GM12878 (cell line): ENCODE measurements at regions not wholly inside any gene's neighbourhood (a gene's known extent, or its start where the extent isn't known, plus 50 kb on each side); places are given as distances from the start of the nearest gene placed in this dataset.

Experiments
- ATAC-seq: fragments of 200-7000 bp; cut with Tn5 transposase; 3 replicates; pipeline ENCODE4 v1.9.1; 2020; ENCODE audit warnings: mild to moderate bottlenecking, moderate library complexity
- BruUV-seq: library from RNA; stranded (reverse); fragments of 400-500 nt; replicated peaks from 2 replicates; lab custom pipeline; 2021; lab: Mats Ljungman, UMichigan
- CTCF ChIA-PET: fragments of 300-600 bp; sonication (Branson Sonifier 250); formaldehyde crosslinking; extraction: SDS; loops from one replicate; lab custom pipeline; 2021; ENCODE audit warnings: inconsistent platforms; lab: Yijun Ruan, JAX
- POLR2A ChIA-PET: fragments of 350-600 bp; formaldehyde crosslinking; extraction: SDS; loops from one replicate; lab custom pipeline; 2021; ENCODE audit warnings: inconsistent platforms; lab: Charles Lee
- RAD21 ChIA-PET: fragments of 300-600 bp; sonication (Branson Sonifier 250); formaldehyde crosslinking; loops from one replicate; lab custom pipeline; 2023; ENCODE audit warnings: antibody characterized with exemption; ENCODE audit not compliant: unreplicated experiment; lab: Charles Lee
- SMC1A ChIA-PET: fragments of 300-600 bp; sonication (Branson Sonifier 250); formaldehyde crosslinking; loops from one replicate; lab custom pipeline; 2023; ENCODE audit not compliant: unreplicated experiment, uncharacterized antibody; lab: Charles Lee
- DNase-seq: peaks from one replicate; pipeline ENCODE4 v3.0.0-alpha.2; 2011; ENCODE audit warnings: low read depth, low spot score
- FAIRE-seq: peaks from 3 replicates; lab custom pipeline; 2011; peaks lifted over from hg19 to GRCh38; lab: Jason Lieb, UNC
- H2AFZ ChIP-seq: 2 replicates; pipeline ENCODE4 v1.6.0; 2011; ENCODE audit warnings: low read depth, low read length, control low read depth; ENCODE audit not compliant: control insufficient read depth
- H3K27ac ChIP-seq: 2 replicates; pipeline ENCODE4 v1.5.1; 2011; ENCODE audit warnings: control low read depth; ENCODE audit not compliant: control insufficient read depth, insufficient read depth
- H3K27me3 ChIP-seq, 2 experiments: replicated peaks in 1 of 2; 2 replicates each; pipeline versions ENCODE4 v1.6.0 to v1.6.1; 2011; ENCODE audit warnings: low read length in 1 of 2; ENCODE audit not compliant: control insufficient read depth in 2 of 2, insufficient read depth in 2 of 2
- H3K36me3 ChIP-seq, 2 experiments: 2 replicates each; pipeline ENCODE4 v1.5.1; 2011; ENCODE audit warnings: low read length in 1 of 2; ENCODE audit not compliant: control insufficient read depth in 2 of 2, insufficient read depth in 2 of 2
- H3K4me1 ChIP-seq: 2 replicates; pipeline ENCODE4 v1.6.1; 2011; ENCODE audit warnings: mild to moderate bottlenecking, low read length, moderate library complexity, mixed read lengths; ENCODE audit not compliant: control insufficient read depth, insufficient read depth
- H3K4me2 ChIP-seq: 2 replicates; pipeline ENCODE4 v1.6.0; 2011; ENCODE audit warnings: control low read depth; ENCODE audit not compliant: control insufficient read depth, insufficient read depth
- H3K4me3 ChIP-seq: fragments of 200-600 bp; sonication (generic); 2 replicates; pipeline ENCODE4 v1.5.1; 2016
- H3K79me2 ChIP-seq: 2 replicates; pipeline ENCODE4 v1.6.0; 2011; ENCODE audit warnings: low read length; ENCODE audit not compliant: control insufficient read depth, insufficient read depth
- H3K9ac ChIP-seq: 2 replicates; pipeline ENCODE4 v1.8.0; 2011; ENCODE audit warnings: low read length, control low read depth, mixed read lengths; ENCODE audit not compliant: control insufficient read depth, insufficient read depth
- H3K9me3 ChIP-seq: replicated peaks from 3 replicates; pipeline ENCODE4 v1.5.1; 2011; ENCODE audit warnings: mild to moderate bottlenecking, low read length; ENCODE audit not compliant: control insufficient read depth, insufficient read depth
- H4K20me1 ChIP-seq: 2 replicates; pipeline ENCODE4 v1.6.0; 2011; ENCODE audit not compliant: control insufficient read depth, insufficient read depth
- ASH2L ChIP-seq: fragments of 300-600, 200-600 bp; sonication (generic); IDR thresholded peaks from 2 replicates; pipeline ENCODE4 v1.6.1; 2017; ENCODE audit warnings: low read depth, mild to moderate bottlenecking, borderline replicate concordance
- EZH2 ChIP-seq: IDR thresholded peaks from 2 replicates; pipeline ENCODE4 v1.6.1; 2012; ENCODE audit warnings: low read depth, mild to moderate bottlenecking, control low read depth, inconsistent platforms, low read length, borderline replicate concordance; ENCODE audit not compliant: control insufficient read depth
- IKZF1 ChIP-seq: fragments of 450-650 bp; conservative IDR thresholded peaks from 2 replicates; pipeline ENCODE4 v1.6.1; 2017; ENCODE audit warnings: antibody characterized with exemption, mild to moderate bottlenecking
- MXI1 ChIP-seq: fragments of 150-350 bp; IDR thresholded peaks from 2 replicates; pipeline ENCODE4 v1.6.1; 2011; ENCODE audit warnings: low read depth, mild to moderate bottlenecking, inconsistent platforms, low read length, improper control_type of control experiment
- NFYB ChIP-seq: IDR thresholded peaks from 2 replicates; pipeline ENCODE4 v1.6.1; 2011; ENCODE audit warnings: low read depth, mild to moderate bottlenecking, low read length, improper control_type of control experiment, moderate library complexity; ENCODE audit not compliant: insufficient read depth
- NR2F1 ChIP-seq: fragments of 450-650 bp; conservative IDR thresholded peaks from 2 replicates; pipeline ENCODE4 v1.6.1; 2017; ENCODE audit warnings: mild to moderate bottlenecking
- RUNX3 ChIP-seq: IDR thresholded peaks from 2 replicates; pipeline ENCODE4 v1.6.1; 2012; ENCODE audit warnings: low read length, inconsistent platforms
- SREBF1 ChIP-seq: IDR thresholded peaks from 2 replicates; pipeline ENCODE4 v1.6.1; 2012; ENCODE audit warnings: mild to moderate bottlenecking, low read length
- WGBS: methylation state at CpG from one replicate; pipeline ENCODE4 v1.1.6; 2016; ENCODE audit warnings: low lambda C conversion rate; ENCODE audit not compliant: insufficient replicate concordance, insufficient coverage; ENCODE audit errors: missing lambda C conversion rate; 5-methylcytosine and 5-hydroxymethylcytosine counted together
- in situ Hi-C: fragments of 300-500 bp; cut with MboI; formaldehyde crosslinking; loops from 9 replicates; pipeline ENCODE4 v1.14.3; 2018; ENCODE audit warnings: mixed read lengths
- intact Hi-C: fragments of 100-400 bp; cut with micrococcal nuclease; formaldehyde crosslinking; loops from one replicate; pipeline ENCODE4 v1.14.2; 2022; ENCODE audit not compliant: unreplicated experiment
- TF ChIP-seq, protein P1 (sequence below): fragments of 450-650 bp; IDR thresholded peaks from 2 replicates; pipeline ENCODE4 v1.6.1; 2017; ENCODE audit warnings: low read depth, mild to moderate bottlenecking, moderate library complexity
- TF ChIP-seq, protein P2 (sequence below): IDR thresholded peaks from 2 replicates; pipeline ENCODE4 v1.6.1; 2012; ENCODE audit warnings: low read depth, low read length, improper control_type of control experiment
- TF ChIP-seq, protein P3 (sequence below): fragments of 150-350 bp; IDR thresholded peaks from 2 replicates; pipeline ENCODE4 v1.6.1; 2014; ENCODE audit warnings: mild to moderate bottlenecking, low read depth, low read length
- TF ChIP-seq, protein P4 (sequence below): IDR thresholded peaks from 2 replicates; pipeline ENCODE4 v1.6.1; 2011; ENCODE audit warnings: low read depth, mild to moderate bottlenecking, low read length, moderate library complexity, borderline replicate concordance; ENCODE audit errors: extremely low read depth
- TF ChIP-seq, protein P5 (sequence below): IDR thresholded peaks from 2 replicates; pipeline ENCODE4 v1.6.1; 2012; ENCODE audit warnings: mild to moderate bottlenecking, low read depth, low read length
- TF ChIP-seq, protein P6 (sequence below): fragments of 450-650 bp; conservative IDR thresholded peaks from 2 replicates; pipeline ENCODE4 v1.6.1; 2017; ENCODE audit warnings: mild to moderate bottlenecking, moderate library complexity

DNA sequence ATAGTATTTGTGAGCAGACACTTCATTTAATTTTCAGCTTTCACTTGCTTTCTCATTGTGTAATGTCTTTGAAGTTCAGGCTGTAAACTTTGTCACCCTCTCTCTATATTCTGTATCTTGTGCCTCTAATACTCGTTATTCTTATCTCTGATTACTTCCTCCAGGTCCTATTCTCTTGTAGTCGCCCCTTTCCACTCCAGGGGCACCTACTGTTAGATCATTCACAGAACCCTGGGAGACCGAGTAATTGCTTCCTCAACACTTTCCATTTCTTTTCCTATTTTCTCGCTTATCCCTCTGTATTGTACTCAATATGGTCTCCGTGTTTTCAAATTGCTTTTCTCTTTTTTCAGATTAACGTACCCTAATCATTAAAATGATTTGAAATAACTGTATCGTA, 93.9 kb upstream of the TDRD3 start:
- in situ Hi-C loops = no loop called here
- intact Hi-C loops = no loop called here
- no peak overlapping the region for H2AFZ ChIP-seq
- no peaks in the 10 kb centered on the region for H3K9me3 ChIP-seq
- no peaks in the 10 kb centered on the region for H4K20me1 ChIP-seq
- H3K9ac ChIP-seq = no peak overlapping the region
- FAIRE-seq = no peak
- ChIA-PET SMC1A (no interaction called here), CTCF (no interaction called here), POLR2A (no interaction called here), RAD21 (no interaction called here)
- WGBS = 27% methylated on average over 7 of the region's 7 CpGs
- no peak for ATAC-seq
- no TSS peak for BruUV-seq
- no peak overlapping the region for H3K4me2 ChIP-seq
- H3K4me1 ChIP-seq = no peaks in the 10 kb centered on the region
- no peak overlapping the region for H3K4me3 ChIP-seq
- no peak for DNase-seq
- H3K79me2 ChIP-seq = no peaks in the 10 kb centered on the region
- no peaks in the 10 kb centered on the region; a peak in 1 of 4 replicates for H3K27me3 ChIP-seq
- H3K36me3 ChIP-seq = no peaks in the 10 kb centered on the region
- H3K27ac ChIP-seq = no peak overlapping the region
- TF ChIP-seq NR2F1 (no peak), NFYB (no peak), MXI1 (no peak), EZH2 (no peak), SREBF1 (no peak), ASH2L (no peak), IKZF1 (no peak), RUNX3 (no peak)
- TF ChIP-seq, protein P1, sequence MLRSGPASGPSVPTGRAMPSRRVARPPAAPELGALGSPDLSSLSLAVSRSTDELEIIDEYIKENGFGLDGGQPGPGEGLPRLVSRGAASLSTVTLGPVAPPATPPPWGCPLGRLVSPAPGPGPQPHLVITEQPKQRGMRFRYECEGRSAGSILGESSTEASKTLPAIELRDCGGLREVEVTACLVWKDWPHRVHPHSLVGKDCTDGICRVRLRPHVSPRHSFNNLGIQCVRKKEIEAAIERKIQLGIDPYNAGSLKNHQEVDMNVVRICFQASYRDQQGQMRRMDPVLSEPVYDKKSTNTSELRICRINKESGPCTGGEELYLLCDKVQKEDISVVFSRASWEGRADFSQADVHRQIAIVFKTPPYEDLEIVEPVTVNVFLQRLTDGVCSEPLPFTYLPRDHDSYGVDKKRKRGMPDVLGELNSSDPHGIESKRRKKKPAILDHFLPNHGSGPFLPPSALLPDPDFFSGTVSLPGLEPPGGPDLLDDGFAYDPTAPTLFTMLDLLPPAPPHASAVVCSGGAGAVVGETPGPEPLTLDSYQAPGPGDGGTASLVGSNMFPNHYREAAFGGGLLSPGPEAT = no peak
- TF ChIP-seq, protein P2, sequence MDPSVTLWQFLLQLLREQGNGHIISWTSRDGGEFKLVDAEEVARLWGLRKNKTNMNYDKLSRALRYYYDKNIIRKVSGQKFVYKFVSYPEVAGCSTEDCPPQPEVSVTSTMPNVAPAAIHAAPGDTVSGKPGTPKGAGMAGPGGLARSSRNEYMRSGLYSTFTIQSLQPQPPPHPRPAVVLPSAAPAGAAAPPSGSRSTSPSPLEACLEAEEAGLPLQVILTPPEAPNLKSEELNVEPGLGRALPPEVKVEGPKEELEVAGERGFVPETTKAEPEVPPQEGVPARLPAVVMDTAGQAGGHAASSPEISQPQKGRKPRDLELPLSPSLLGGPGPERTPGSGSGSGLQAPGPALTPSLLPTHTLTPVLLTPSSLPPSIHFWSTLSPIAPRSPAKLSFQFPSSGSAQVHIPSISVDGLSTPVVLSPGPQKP = no peak
- TF ChIP-seq, protein P3, sequence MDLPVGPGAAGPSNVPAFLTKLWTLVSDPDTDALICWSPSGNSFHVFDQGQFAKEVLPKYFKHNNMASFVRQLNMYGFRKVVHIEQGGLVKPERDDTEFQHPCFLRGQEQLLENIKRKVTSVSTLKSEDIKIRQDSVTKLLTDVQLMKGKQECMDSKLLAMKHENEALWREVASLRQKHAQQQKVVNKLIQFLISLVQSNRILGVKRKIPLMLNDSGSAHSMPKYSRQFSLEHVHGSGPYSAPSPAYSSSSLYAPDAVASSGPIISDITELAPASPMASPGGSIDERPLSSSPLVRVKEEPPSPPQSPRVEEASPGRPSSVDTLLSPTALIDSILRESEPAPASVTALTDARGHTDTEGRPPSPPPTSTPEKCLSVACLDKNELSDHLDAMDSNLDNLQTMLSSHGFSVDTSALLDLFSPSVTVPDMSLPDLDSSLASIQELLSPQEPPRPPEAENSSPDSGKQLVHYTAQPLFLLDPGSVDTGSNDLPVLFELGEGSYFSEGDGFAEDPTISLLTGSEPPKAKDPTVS = no peak
- TF ChIP-seq, protein P4, sequence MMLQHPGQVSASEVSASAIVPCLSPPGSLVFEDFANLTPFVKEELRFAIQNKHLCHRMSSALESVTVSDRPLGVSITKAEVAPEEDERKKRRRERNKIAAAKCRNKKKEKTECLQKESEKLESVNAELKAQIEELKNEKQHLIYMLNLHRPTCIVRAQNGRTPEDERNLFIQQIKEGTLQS = no peak
- TF ChIP-seq, protein P5, sequence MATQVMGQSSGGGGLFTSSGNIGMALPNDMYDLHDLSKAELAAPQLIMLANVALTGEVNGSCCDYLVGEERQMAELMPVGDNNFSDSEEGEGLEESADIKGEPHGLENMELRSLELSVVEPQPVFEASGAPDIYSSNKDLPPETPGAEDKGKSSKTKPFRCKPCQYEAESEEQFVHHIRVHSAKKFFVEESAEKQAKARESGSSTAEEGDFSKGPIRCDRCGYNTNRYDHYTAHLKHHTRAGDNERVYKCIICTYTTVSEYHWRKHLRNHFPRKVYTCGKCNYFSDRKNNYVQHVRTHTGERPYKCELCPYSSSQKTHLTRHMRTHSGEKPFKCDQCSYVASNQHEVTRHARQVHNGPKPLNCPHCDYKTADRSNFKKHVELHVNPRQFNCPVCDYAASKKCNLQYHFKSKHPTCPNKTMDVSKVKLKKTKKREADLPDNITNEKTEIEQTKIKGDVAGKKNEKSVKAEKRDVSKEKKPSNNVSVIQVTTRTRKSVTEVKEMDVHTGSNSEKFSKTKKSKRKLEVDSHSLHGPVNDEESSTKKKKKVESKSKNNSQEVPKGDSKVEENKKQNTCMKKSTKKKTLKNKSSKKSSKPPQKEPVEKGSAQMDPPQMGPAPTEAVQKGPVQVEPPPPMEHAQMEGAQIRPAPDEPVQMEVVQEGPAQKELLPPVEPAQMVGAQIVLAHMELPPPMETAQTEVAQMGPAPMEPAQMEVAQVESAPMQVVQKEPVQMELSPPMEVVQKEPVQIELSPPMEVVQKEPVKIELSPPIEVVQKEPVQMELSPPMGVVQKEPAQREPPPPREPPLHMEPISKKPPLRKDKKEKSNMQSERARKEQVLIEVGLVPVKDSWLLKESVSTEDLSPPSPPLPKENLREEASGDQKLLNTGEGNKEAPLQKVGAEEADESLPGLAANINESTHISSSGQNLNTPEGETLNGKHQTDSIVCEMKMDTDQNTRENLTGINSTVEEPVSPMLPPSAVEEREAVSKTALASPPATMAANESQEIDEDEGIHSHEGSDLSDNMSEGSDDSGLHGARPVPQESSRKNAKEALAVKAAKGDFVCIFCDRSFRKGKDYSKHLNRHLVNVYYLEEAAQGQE = no peak
- TF ChIP-seq, protein P6, sequence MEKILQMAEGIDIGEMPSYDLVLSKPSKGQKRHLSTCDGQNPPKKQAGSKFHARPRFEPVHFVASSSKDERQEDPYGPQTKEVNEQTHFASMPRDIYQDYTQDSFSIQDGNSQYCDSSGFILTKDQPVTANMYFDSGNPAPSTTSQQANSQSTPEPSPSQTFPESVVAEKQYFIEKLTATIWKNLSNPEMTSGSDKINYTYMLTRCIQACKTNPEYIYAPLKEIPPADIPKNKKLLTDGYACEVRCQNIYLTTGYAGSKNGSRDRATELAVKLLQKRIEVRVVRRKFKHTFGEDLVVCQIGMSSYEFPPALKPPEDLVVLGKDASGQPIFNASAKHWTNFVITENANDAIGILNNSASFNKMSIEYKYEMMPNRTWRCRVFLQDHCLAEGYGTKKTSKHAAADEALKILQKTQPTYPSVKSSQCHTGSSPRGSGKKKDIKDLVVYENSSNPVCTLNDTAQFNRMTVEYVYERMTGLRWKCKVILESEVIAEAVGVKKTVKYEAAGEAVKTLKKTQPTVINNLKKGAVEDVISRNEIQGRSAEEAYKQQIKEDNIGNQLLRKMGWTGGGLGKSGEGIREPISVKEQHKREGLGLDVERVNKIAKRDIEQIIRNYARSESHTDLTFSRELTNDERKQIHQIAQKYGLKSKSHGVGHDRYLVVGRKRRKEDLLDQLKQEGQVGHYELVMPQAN = no peak
